ENCODE measurements at regions not wholly inside any gene's neighbourhood (a gene's known extent, or its start where the extent isn't known, plus 50 kb on each side); places are given as distances from the start of the nearest gene placed in this dataset.

DNA sequence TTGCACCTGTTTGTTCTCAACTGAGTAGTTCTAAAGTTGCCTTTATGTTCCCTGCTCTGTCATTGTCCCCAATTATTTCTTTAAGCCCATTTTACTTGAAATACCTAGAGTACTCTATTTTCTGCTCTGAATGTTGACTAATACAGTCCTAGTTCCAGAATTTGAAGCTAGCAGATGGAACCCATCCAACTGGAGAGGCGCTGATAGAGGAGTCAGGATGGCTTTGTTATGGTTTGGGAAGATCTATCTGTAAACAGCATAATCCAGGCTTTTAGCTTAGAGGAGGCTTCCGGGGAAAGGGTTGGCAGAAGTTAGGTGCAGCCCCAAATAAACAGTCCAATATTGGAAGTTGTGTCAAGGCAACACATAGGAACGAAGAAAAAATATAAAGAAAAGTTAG is 927.7 kb downstream of the TFAP2A start:
- TF ChIP-seq ZBTB7A (IDR thresholded peaks at IDR 0.05; ENCODE audit: low read depth) = no peak
- TF ChIP-seq, protein P1, sequence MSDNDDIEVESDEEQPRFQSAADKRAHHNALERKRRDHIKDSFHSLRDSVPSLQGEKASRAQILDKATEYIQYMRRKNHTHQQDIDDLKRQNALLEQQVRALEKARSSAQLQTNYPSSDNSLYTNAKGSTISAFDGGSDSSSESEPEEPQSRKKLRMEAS (IDR thresholded peaks at IDR 0.05) = no peak
- TF ChIP-seq RAD21 (IDR thresholded peaks at IDR 0.05; ENCODE audit: low read depth) = no peak
- no peak for TF ChIP-seq CREB1 (IDR thresholded peaks at IDR 0.05; ENCODE audit: low read depth)

GRCh38 chr6:9485992-9486391 is 928.9 kb downstream of the TFAP2A start:
- TF ChIP-seq RAD21 (IDR thresholded peaks at IDR 0.05; ENCODE audit: low read depth) = no peak
- no peak for TF ChIP-seq TEAD4 (IDR thresholded peaks at IDR 0.05)
- TF ChIP-seq TAF1 (IDR thresholded peaks at IDR 0.05; ENCODE audit: low read depth) = no peak
- no peak for TF ChIP-seq TCF12 (IDR thresholded peaks at IDR 0.05; ENCODE audit: low read depth)
- TF ChIP-seq ZBTB7A (IDR thresholded peaks at IDR 0.05; ENCODE audit: low read depth) = no peak
- no peak for TF ChIP-seq NFIC (IDR thresholded peaks at IDR 0.05)
- TF ChIP-seq YY1 (IDR thresholded peaks at IDR 0.05; ENCODE audit: low read depth) = no peak
- TF ChIP-seq, protein P1 (IDR thresholded peaks at IDR 0.05) = no peak

DNA sequence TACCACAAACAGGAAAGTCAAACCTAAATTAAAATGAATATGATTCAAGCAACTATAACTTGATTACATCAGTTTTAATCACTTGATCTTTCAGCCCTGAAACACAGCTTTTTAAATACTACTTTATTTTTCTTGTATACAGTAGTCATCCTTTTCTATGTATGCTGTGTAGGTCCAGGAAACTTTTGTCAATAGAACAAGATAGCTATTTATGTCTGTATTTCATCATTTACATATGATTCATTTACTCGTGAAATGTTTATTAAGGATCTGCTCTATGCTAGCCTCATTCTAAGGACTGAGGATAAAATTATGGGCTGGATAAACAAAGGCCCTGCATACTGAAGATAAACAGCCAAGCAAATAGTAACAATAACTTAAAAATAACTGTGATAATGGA is 930.2 kb downstream of the TFAP2A start:
- no peak for TF ChIP-seq EGR1 (IDR thresholded peaks at IDR 0.05)
- no peak for TF ChIP-seq ZBTB7A (IDR thresholded peaks at IDR 0.05; ENCODE audit: low read depth)
- TF ChIP-seq TCF12 (IDR thresholded peaks at IDR 0.05; ENCODE audit: low read depth) = no peak
- no peak for TF ChIP-seq RAD21 (IDR thresholded peaks at IDR 0.05; ENCODE audit: low read depth)
- no peak for TF ChIP-seq EP300 (IDR thresholded peaks at IDR 0.05; ENCODE audit: borderline replicate concordance)
- TF ChIP-seq YY1 (IDR thresholded peaks at IDR 0.05; ENCODE audit: low read depth) = no peak
- TF ChIP-seq TAF1 (IDR thresholded peaks at IDR 0.05; ENCODE audit: low read depth) = no peak
- TF ChIP-seq, protein P2, sequence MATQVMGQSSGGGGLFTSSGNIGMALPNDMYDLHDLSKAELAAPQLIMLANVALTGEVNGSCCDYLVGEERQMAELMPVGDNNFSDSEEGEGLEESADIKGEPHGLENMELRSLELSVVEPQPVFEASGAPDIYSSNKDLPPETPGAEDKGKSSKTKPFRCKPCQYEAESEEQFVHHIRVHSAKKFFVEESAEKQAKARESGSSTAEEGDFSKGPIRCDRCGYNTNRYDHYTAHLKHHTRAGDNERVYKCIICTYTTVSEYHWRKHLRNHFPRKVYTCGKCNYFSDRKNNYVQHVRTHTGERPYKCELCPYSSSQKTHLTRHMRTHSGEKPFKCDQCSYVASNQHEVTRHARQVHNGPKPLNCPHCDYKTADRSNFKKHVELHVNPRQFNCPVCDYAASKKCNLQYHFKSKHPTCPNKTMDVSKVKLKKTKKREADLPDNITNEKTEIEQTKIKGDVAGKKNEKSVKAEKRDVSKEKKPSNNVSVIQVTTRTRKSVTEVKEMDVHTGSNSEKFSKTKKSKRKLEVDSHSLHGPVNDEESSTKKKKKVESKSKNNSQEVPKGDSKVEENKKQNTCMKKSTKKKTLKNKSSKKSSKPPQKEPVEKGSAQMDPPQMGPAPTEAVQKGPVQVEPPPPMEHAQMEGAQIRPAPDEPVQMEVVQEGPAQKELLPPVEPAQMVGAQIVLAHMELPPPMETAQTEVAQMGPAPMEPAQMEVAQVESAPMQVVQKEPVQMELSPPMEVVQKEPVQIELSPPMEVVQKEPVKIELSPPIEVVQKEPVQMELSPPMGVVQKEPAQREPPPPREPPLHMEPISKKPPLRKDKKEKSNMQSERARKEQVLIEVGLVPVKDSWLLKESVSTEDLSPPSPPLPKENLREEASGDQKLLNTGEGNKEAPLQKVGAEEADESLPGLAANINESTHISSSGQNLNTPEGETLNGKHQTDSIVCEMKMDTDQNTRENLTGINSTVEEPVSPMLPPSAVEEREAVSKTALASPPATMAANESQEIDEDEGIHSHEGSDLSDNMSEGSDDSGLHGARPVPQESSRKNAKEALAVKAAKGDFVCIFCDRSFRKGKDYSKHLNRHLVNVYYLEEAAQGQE (IDR thresholded peaks at IDR 0.05; ENCODE audit: low read depth) = no peak
- no peak for TF ChIP-seq CREB1 (IDR thresholded peaks at IDR 0.05; ENCODE audit: low read depth)
- TF ChIP-seq FOXM1 (IDR thresholded peaks at IDR 0.05; ENCODE audit: borderline replicate concordance, low read depth) = no peak
- TF ChIP-seq CEBPB (IDR thresholded peaks at IDR 0.05) = no peak
- no peak for TF ChIP-seq USF1 (IDR thresholded peaks at IDR 0.05)
- no peak for TF ChIP-seq NFIC (IDR thresholded peaks at IDR 0.05)
- TF ChIP-seq, protein P1 (IDR thresholded peaks at IDR 0.05) = no peak
- TF ChIP-seq TEAD4 (IDR thresholded peaks at IDR 0.05) = no peak

DNA sequence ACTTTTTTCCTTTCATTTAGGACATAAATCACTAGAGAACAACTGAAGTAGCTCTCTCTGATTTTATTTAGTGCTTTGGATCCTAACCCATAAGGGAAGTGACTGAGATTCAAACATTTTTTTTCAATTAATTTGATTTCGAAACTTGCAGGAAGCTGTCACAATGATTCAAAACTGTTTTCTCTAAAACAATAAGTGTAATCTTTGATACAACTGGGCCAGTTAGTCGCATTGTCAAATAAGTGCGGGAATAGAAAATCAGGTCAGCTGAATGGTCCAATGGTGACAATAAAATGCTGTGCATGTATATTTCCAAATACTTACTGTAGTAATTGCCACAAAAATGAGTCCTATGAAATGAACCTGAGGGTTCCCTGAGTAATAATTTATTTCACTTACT is 930.8 kb downstream of the TFAP2A start:
- TF ChIP-seq RAD21 (IDR thresholded peaks at IDR 0.05; ENCODE audit: low read depth) (no peak), TAF1 (IDR thresholded peaks at IDR 0.05; ENCODE audit: low read depth) (no peak), CEBPB (IDR thresholded peaks at IDR 0.05) (no peak), YY1 (IDR thresholded peaks at IDR 0.05; ENCODE audit: low read depth) (no peak), FOXM1 (IDR thresholded peaks at IDR 0.05; ENCODE audit: borderline replicate concordance, low read depth) (no peak), CREB1 (IDR thresholded peaks at IDR 0.05; ENCODE audit: low read depth) (no peak), NFIC (IDR thresholded peaks at IDR 0.05) (no peak)
- TF ChIP-seq, protein P1 (IDR thresholded peaks at IDR 0.05) = no peak

DNA sequence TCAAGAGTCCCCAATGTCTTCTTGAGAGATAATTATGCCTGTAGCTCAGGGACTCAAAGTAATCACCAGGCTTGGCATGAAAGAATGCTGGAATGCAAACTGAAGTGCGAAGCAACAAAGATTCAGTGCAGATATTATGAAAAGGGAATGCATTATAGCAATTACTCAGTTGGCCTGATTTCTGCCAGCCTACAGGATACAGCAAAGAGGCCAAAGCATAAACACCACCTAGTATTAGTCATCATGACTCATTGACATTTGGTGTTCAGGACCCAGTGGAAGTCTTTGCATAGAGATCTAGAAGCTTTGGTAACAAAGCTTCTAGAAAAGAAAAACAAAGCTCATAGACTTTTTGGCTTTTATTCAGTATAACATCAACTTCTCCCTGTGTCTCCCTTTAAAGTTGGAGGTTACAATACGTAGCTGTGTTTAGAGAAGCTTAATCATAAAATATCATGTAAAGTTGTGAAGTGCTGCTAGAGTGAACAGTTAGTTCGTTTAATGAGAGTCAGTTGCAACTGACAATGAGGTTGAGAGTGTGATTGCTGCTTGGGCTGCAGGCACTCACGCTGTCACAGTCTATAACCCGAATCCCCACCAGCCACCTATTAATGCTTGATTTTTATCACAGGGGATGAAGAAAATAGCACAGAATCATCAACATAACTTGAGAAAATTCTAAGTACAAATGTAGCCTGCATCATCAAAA is 932.7 kb downstream of the TFAP2A start:
- TF ChIP-seq RAD21 (IDR thresholded peaks at IDR 0.05; ENCODE audit: low read depth) = no peak
- TF ChIP-seq NFIC (IDR thresholded peaks at IDR 0.05) = no peak
- TF ChIP-seq YY1 (IDR thresholded peaks at IDR 0.05; ENCODE audit: low read depth) = no peak
- TF ChIP-seq, protein P1 (IDR thresholded peaks at IDR 0.05) = no peak
- TF ChIP-seq USF1 (IDR thresholded peaks at IDR 0.05) = no peak
- no peak for TF ChIP-seq TEAD4 (IDR thresholded peaks at IDR 0.05)
- no peak for TF ChIP-seq FOXM1 (IDR thresholded peaks at IDR 0.05; ENCODE audit: borderline replicate concordance, low read depth)
- TF ChIP-seq CREB1 (IDR thresholded peaks at IDR 0.05; ENCODE audit: low read depth) = no peak
- no peak for TF ChIP-seq CEBPB (IDR thresholded peaks at IDR 0.05)
- no peak for TF ChIP-seq EGR1 (IDR thresholded peaks at IDR 0.05)
- TF ChIP-seq, protein P2 (IDR thresholded peaks at IDR 0.05; ENCODE audit: low read depth) = no peak
- TF ChIP-seq TCF12 (IDR thresholded peaks at IDR 0.05; ENCODE audit: low read depth) = no peak
- TF ChIP-seq ZBTB7A (IDR thresholded peaks at IDR 0.05; ENCODE audit: low read depth) = no peak
- no peak for TF ChIP-seq EP300 (IDR thresholded peaks at IDR 0.05; ENCODE audit: borderline replicate concordance)
- TF ChIP-seq TAF1 (IDR thresholded peaks at IDR 0.05; ENCODE audit: low read depth) = no peak

Measured in Ishikawa (cell line).